HG03439 (cell line): ENCODE measurements at regions not wholly inside any gene's neighbourhood (a gene's known extent, or its start where the extent isn't known, plus 50 kb on each side); places are given as distances from the start of the nearest gene placed in this dataset.

ENCODE experiments used
- ATAC-seq: cut with Tn5 transposase; IDR thresholded peaks from one replicate; pipeline ENCODE4 v1.9.1; 2021; ENCODE audit warnings: mild to moderate bottlenecking, moderate library complexity; ENCODE audit not compliant: unreplicated experiment

DNA sequence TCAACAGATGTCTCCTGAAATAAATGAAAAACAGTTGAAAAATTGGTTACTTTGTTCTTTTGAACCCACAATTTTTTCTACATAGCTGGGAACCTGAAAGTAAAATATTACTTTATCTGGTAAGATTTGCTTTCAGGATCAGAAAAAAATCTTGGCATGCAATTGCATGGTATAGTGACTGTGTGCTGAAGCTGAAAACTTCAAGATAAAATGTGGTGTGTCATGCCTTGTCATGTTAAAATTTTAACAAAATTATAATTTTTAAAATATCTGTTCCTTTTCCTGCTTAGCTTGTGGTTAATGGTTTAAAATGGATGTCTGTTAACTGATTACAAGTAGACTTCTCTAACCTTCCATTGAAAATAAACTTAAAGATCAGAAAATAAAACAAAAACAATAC lies 904.8 kb downstream of the PDHA2 start:
- ATAC-seq, result no peak

DNA sequence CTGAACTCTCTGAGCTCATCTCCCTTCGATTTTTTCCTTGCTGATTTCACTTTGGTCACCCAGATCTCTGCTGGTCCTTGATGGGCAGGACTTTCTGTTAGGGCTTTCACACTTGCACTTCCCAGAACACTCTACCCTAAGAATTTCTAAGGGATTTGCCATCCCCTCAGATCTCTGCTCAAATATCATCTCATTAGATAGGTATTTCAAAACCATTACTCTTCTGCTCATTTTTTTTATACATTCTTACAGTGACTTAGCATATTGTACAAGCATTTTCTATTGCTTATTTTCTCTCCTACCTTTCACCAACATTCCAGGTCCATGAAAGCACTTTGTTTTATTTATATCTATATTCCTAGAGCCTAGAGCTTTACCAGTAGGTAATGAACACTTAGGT lies 913.3 kb downstream of the PDHA2 start:
- ATAC-seq, result no peak

DNA sequence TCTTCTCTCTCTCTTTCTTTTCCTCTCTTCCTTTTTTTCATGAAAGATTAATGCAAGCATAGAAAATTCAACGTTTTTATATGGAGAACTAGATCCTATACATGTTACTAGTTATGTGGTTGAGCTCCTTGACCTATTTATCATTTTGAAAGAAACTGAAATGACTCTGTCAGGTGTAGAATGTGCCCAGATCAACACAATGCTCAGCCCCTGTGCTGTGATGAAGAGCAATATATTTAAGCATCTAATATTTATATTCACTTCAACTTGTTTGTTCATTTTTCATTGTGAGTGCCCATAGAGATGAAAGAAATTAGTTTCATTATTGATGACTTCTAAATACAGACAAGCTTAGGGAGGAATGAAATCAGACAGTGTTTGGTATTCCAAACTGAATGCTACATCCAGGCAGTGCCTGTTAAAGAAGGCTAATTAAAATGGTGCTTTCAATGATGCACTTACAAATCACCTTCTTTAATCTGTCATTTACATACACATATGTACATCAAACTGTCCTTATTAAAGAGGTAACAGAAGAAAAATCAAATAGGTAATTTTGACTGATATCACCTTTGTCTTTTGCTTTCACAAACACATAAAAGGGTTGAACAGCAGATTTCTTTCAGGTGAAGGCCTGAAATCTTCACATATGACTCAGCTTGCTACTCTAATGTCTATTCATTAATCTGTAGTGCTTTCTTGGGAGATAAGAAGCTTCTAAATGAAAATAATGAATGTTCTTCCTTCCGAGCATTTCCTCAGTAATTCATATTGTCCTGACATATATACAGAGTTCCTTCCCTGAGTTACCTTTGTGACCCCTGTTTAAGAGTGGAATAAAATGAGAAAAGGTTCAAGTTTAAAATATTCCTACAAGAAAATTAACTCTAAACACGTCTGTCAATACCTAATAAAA lies 915.9 kb downstream of the PDHA2 start:
- no peak for ATAC-seq

DNA sequence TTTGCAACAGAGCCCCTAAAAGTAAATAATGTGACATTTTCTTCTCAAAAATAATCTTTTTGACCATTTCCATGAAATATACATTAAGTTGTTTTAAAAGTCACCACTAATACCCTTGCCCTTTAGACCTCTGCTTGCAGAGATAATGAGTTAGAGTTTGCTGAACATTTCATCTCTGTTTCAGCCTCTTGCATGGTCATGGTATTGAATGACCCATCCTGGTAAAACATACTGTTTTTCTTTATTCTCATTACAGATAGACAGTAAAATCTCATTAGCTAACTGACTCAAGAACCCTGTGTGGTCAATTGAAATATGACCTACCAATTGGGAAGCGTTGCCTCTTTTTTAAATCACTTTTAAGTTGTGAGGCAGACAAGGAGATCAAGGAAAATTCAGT lies 916.7 kb downstream of the PDHA2 start:
- no peak for ATAC-seq

DNA sequence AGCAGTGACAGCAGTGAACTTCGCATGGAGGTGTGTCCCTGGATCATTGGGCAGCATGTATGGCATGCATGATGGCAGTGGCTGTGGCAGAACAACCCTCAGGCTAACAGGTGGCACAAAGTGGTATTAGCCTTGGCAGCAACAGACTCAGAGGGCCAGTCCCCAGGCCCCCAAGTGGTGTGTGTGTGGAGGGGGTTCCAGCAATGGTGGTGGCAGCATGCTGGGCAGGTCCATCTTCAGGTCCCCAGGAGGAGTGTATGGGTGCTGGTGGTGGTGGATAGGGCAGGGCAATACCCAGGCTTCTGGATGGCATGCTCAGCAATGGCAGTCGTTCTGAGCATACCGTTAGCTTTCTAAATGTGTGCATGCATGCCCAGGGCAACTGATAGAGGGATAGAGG lies 923.7 kb downstream of the PDHA2 start:
- ATAC-seq, result no peak

DNA sequence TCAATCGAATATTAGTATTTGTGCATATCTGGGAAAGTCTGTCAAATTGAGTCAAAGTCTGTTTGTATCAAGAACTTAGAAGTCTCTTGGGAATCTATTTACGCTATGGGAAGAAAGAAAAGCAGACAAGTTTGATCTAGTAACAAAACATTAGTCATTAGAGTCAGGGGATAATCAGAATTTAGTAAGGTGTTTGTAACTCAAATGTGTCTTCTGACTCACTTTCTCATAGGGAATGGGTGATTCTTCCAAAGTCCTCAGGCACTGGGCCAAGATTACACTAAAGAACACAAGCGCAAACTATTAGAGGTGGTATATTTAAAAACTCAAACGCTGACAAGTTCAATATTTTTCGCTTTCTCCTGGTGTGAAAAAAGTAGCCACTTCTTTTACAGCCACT lies 926.5 kb downstream of the PDHA2 start:
- ATAC-seq, result no peak

DNA sequence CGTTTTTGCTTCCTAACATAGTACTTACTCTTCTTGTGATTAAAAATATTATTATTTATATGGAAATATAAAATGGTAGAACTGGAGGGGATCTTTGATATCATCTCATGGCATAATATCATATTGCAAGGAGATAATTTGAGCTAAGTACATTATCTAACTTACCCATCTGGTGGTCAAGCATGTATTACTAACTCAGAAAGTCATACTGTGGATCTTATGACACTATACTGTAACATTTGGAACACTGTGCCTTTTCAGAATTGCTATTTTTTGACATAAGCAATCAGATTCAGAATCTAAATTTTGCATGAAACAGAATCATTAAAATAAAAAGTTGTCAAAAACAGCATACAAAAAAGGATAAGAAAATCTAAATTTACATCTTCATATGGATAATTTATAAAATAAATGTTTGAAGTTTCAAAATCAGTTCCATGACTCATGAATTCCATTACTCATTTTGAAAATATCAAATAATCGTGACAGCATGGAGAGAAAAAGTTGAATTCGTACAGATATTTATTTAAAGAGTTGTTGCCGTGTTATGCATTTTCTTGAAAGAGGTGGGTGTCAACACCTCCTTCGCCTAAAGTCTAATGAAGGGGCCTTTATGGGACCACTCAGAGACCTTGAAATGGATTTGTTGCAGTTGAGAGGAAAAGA lies 928.1 kb downstream of the PDHA2 start:
- no peak for ATAC-seq

DNA sequence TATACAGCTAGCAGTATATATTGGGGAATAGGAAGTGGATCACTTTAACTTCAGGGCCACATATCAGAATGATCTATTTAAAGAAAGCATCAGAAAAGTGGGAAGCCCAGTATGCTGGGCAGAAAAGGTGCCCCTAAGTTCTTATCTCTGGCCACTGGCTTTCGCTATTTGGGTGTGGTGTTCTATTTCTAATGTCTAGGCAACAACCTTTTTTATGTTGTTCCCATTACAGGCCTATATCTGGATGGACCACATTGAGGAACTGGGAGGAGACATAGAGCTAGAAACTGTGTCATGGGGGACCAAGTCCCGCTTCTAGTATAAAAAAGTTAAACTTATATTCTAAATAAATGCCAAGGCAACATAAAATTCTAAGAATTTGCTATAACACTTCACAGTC lies 935.6 kb downstream of the PDHA2 start:
- no peak for ATAC-seq

DNA sequence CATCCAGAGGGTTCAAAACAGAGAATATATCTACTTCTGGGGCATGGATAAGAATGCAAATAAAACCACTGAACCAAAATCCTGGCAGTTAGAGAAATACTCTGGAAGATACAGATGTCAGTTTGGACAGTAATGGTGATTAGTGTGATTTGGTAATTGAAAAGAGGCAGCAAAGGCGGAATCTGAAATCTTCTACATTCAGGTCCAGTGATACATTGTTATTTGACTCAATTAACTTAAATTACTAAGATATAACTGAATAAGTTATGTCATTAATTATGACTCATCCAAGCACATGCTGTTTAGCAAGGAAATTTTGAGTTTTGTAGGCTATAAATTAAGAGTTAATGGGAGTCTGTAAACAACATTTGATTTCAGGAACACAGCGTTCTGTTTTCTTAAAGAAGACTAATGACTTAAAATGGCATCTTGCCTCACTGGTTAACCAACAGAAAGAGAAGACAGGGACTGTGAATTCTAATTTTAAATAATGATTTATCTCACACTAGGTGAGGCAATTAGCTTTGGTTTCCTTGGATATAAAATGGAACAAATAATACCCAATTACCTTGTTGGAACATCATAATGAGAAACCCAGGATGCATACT lies 937.1 kb downstream of the PDHA2 start:
- ATAC-seq, result no peak

DNA sequence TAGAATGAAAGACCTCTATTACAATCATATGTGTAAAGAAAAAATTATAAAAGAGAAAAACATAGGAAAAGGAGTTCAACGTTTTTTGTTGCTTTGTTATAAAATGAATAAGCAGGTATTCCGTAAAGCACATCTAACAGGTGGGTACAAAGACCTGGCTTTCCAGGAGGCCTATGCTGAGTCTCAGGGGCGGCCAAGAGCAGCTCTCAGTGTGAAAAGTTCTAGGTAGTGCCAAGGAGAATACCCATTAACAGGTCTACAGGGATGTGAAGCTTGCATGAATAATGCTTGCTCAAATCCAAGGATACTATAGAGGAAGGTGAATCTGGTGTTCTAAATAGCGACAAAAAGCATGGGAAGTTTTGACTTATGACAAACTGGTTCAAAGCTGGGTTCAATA lies 944.4 kb downstream of the PDHA2 start:
- no peak for ATAC-seq

DNA sequence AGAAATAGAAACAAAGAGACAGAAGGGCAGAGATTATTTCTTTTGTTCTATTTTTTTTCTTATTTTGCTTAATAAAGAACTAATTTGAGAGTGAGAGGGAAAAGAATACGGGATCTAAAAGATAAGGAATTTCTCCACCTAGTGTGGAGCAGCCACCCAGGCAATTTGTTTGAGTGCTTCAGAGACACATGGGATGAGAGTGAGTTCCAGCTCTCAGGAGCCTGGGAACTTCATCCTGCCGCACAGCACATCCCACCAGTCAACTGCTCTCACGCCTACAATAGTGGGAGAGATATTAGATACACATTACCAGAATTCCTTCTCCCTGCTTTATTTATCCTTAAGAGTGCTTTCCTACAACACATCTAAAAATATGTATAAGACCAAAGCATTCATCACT lies 946.4 kb downstream of the PDHA2 start:
- ATAC-seq, result no peak

DNA sequence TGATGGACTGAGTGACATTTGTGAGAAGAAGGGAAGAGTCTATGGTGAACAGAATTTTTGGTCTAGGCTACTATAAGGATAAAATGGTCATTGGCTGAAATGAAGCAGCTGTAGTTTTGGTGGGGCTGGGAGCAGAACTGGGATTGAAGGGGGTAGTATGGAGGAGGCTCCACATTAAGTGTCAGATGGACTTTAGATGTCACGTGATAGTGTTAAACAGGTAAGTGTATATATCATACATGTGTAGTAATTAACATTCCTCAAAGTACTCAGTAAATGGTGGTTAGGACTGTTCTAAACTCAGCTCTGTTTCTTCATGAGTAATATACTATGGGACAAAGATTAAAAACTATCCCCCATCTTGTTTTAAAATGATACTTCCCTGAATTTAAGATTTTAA lies 947.9 kb downstream of the PDHA2 start:
- ATAC-seq, result no peak

DNA sequence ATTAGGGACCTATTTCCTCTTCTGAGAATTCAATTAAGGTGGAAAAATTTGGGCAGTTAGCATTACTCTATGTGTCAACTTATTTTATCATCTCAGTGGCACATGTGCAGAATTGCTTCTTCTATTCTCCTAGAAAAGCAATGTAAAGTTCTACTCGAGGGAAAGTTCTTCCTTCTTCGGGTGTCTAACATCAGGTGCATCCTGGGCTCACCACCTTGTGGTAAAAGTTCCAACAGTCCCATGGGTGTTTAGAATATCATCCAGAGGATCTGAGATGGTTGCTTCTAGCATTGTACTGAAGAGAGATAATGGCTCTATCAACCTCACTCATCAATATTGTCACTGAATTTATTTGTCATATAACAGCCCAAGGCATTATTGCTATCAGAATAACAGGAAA lies 969.7 kb downstream of the PDHA2 start:
- ATAC-seq, result no peak

DNA sequence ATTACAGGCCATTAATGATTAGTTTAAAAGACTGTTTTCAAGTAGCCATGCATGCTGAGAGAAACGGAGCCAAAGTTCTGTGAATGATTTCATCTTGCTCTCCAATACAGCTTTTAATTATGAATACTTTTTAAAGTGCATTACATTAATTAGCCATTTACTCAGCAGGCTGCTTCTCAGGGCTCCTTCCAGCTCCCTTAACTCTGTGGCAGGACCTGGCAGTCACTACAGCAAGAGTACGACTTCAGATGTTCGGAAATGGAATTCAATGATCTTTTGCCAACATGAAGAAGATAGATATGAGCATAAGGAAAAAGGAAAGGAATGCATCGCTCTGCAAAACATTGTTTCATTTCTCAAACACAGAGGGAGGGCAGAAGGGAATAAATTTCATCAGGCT lies 987.2 kb downstream of the PDHA2 start:
- no peak for ATAC-seq

DNA sequence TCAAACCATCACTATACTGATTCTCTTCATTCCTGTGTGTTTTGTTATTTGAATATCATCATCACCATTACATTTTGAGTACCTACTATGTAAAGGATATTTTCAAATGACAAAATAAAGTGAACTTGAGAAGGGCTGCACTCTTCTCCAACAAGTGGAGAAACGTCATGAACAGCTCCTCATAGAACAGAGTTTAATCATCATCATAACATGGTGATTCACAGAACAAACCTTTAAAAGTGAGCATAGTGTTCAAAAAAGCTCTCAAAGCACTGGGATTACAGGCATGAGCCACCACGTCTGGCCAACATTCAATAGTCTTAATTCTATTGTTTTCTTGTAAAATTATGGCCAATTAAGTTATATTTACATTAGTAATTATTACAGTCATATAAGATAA lies 993.9 kb downstream of the PDHA2 start:
- no peak for ATAC-seq

DNA sequence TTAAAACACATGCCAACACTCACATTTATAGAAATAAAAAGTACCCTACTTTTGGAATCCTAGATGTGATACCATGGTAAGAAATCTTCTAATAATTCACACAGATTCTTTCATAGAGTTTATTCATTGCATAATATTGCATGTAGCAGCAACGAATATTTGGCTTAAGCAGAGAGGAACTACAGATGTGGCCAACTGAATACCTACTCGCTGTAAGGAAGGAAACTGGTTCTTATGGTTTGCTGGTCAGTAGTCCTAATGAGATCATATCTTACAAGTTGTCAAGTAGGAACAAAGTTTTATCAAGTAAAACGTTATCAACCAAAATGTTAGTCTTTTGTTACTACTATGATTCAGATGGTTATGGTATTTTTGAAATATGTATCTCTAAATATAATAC lies 996.1 kb downstream of the PDHA2 start:
- ATAC-seq, result no peak

DNA sequence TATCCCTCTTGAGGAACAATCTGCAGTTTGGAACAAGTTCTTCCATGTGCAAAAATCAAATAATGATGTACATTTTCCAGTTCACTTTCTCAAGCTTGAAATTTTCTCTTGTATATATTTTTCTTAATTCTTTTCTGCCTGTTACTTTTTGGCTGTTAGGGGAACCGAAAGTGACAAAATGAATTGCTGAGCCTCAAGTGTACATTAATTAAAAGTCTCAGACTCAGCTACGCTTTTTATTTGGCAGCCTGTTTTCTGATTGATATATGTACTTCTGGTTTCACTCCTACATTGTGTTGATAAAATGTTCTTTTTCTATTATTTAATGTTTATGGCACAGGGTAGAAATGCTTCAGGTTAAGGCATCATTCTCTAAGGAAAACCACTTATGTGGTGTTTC lies 999.5 kb downstream of the PDHA2 start:
- ATAC-seq, result no peak

DNA sequence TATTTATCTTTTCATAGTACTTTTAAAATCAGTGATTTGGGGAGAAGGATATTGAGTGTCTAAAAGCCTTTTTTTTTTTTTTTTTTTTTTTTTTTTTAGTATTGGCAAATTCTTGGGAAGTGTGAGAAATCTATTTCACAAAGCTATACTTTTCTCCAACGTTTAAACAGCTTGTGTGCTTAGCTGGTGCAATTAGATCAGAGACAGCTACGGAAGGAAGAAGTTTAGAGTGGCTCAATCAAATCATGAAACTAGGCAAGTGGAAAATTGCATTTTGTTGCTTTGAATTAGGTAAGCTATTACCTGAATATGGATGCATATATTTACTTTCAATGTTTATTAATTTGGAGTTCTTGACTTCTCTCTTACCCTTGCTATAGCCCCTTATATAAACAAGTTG lies 1001.9 kb downstream of the PDHA2 start:
- no peak for ATAC-seq

DNA sequence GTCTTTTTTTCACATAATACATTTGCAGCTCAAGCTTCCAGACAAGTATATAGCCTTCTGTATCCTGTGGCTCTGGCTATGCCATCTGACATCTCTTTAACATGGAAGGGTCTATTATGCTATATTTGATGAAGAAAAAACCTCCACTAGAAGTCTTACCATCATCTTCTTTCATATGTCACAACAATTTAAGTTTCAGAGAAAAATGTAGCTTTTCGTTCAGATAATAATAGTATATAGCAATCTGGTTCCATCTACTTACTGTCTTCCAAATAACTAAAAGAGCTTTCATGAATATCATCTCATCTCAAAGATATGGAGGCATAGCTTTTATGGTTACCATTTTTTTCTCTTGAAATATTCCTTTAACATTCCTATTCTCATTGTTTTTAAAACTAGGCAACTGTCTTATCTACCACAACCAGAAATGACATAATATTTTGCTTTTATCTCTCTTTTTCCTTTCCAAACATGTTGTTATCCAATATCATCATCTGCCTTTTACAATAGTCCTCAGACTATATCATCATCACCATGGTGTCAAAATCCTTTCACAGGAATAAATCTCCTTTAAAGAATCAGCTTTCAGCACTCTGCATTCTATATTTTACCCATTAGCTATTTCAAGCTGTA lies 1005.1 kb downstream of the PDHA2 start:
- no peak for ATAC-seq

DNA sequence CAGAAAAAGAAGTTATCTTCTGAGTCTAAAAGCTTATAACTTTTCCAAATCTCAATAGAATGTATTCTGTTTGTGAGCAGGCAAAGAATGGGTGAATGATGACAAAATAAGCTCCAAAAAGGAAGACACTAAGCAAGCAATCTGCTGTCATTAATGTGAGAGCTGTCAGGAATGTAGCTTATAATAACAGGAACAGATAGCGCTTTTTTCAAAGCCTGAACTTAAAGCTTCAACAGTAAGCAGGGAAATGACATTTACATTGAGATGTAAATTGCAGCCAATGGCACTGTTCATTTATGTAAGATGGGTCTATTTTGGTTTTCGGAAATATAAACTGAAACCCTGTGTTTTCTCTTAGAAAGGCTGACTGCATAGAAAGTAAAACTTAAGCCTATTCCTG lies 1005.9 kb downstream of the PDHA2 start:
- ATAC-seq, result no peak

DNA sequence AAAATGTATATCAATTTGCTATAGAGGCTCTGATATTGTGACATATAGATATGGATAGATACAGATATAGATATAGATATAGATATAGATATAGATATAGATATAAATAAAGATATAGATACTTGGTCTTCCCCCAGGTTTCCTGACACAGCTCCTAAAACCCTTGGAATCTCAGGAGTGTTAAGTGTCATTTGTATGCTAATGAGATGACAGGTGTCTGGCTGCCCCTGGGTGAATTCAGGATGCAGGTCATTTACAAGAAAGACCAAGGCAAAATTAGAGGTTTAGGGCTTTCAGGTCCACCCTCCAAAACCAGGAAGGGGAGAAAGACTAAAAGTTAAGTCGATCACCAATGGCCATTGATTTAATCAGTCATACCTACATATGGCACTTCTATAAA lies 1034.8 kb downstream of the PDHA2 start:
- ATAC-seq, result no peak

DNA sequence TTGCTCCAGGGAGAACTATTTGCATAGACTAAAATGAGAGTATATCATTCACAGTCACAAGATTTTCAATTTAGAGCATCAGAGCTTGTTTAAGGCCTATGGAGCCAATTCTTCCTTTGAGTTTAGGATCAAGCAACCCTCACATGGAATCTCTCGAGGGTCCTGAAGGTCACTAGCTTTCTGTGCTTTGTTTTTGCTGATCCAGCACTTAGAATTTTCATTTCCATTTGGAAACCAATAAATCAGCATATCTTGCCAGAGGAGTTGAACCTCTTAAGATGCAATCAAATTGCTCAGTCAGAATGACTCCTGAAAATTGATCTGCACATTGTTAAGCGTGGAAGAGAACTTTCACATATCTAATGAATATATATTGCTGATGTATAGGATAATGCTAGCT lies 1039.6 kb downstream of the PDHA2 start:
- no peak for ATAC-seq
